H1 (cell line): ENCODE measurements at regions not wholly inside any gene's neighbourhood (a gene's known extent, or its start where the extent isn't known, plus 50 kb on each side); places are given as distances from the start of the nearest gene placed in this dataset.
"Not testable (repeated sequence)": the region's sequence is repeated elsewhere in the genome, so short reads cannot be mapped to it uniquely, and the experiment has no call there.

ENCODE experiments used
- CTCF ChIA-PET: fragments of 300-600 bp; sonication (Branson Sonifier 250); formaldehyde crosslinking; loops from one replicate; lab custom pipeline; 2021; ENCODE audit not compliant: partially characterized antibody; lab: Charles Lee
- POLR2A ChIA-PET: fragments of 300-600 bp; sonication (Branson Sonifier 250); formaldehyde crosslinking; loops from one replicate; lab custom pipeline; 2021; ENCODE audit warnings: inconsistent platforms; ENCODE audit not compliant: partially characterized antibody; lab: Charles Lee
- DNase-seq, 2 experiments: peaks; one replicate each; pipeline versions ENCODE4 v3.0.0 to v3.0.0-alpha.2; 2010 to 2022; ENCODE audit warnings: low spot score in 2 of 2, low read depth in 1 of 2, mixed read lengths in 1 of 2
- FAIRE-seq: peaks from 2 replicates; lab custom pipeline; 2011; peaks lifted over from hg19 to GRCh38; lab: Jason Lieb, UNC
- H2AFZ ChIP-seq: 2 replicates; pipeline ENCODE4 v1.8.1; 2012; ENCODE audit warnings: low read length, inconsistent platforms
- H2AK5ac ChIP-seq: 2 replicates; pipeline ENCODE4 v1.6.1; 2013; ENCODE audit warnings: low read depth, low read length
- H2BK120ac ChIP-seq: replicated peaks from 2 replicates; pipeline ENCODE3; 2013; ENCODE audit warnings: low read depth, low read length, inconsistent platforms
- H2BK12ac ChIP-seq: 2 replicates; pipeline ENCODE4 v1.6.1; 2013; ENCODE audit warnings: low read depth, low read length
- H2BK15ac ChIP-seq: 2 replicates; pipeline ENCODE4 v1.6.1; 2013; ENCODE audit warnings: low read length
- H2BK20ac ChIP-seq: 2 replicates; pipeline ENCODE4 v1.6.1; 2013; ENCODE audit warnings: low read length
- H2BK5ac ChIP-seq: 2 replicates; pipeline ENCODE4 v1.6.1; 2013; ENCODE audit warnings: low read depth, low read length
- H3K14ac ChIP-seq: 2 replicates; pipeline ENCODE4 v1.6.1; 2013; ENCODE audit warnings: inconsistent platforms; ENCODE audit not compliant: insufficient read length
- H3K18ac ChIP-seq: 2 replicates; pipeline ENCODE4 v1.6.1; 2013; ENCODE audit warnings: low read length; ENCODE audit errors: extremely low read depth
- H3K23ac ChIP-seq: 2 replicates; pipeline ENCODE4 v1.6.1; 2013; ENCODE audit warnings: inconsistent platforms; ENCODE audit not compliant: insufficient read length
- H3K23me2 ChIP-seq: 2 replicates; pipeline ENCODE4 v1.6.1; 2013; ENCODE audit warnings: low read depth, low read length
- H3K27ac ChIP-seq: 2 replicates; pipeline ENCODE4 v1.6.1; 2011; ENCODE audit warnings: low read depth, low read length, inconsistent platforms
- H3K27me3 ChIP-seq, 4 experiments: replicated peaks in 1 of 4; 1 replicate in 1 of 4; 2 replicates in 3 of 4; pipeline versions ENCODE4 v1.6.1 to v1.8.1; 2011 to 2013; ENCODE audit warnings: low read length in 3 of 4, mild to moderate bottlenecking in 3 of 4, inconsistent platforms in 2 of 4, mixed read lengths in 2 of 4, moderate library complexity in 1 of 4; ENCODE audit not compliant: control insufficient read depth in 3 of 4, insufficient read depth in 3 of 4; ENCODE audit errors: extremely low read depth in 1 of 4
- H3K36me3 ChIP-seq, 4 experiments: 2 replicates each; pipeline versions ENCODE4 v1.6.1 to v1.8.1; 2011 to 2013; ENCODE audit warnings: mild to moderate bottlenecking in 4 of 4, low read length in 3 of 4, moderate library complexity in 2 of 4, control low read depth in 1 of 4, inconsistent platforms in 1 of 4; ENCODE audit not compliant: insufficient read depth in 4 of 4, control insufficient read depth in 2 of 4
- H3K4ac ChIP-seq: replicated peaks from 2 replicates; pipeline ENCODE3; 2013; ENCODE audit warnings: low read length, low read depth, mixed read lengths, inconsistent platforms; ENCODE audit not compliant: insufficient read length
- H3K4me1 ChIP-seq, 4 experiments: replicated peaks in 1 of 4; 1 replicate in 1 of 4; 2 replicates in 3 of 4; pipeline versions ENCODE4 v1.6.1 to v1.8.1; 2011 to 2013; ENCODE audit warnings: low read length in 3 of 4, inconsistent platforms in 2 of 4, mixed read lengths in 1 of 4; ENCODE audit not compliant: insufficient read depth in 4 of 4, control insufficient read depth in 3 of 4
- H3K4me2 ChIP-seq, 2 experiments: 2 replicates each; pipeline versions ENCODE4 v1.6.1 to v1.8.1; 2011 to 2013; ENCODE audit warnings: low read depth in 2 of 2, low read length in 2 of 2, control low read depth in 1 of 2, inconsistent platforms in 1 of 2, mild to moderate bottlenecking in 1 of 2; ENCODE audit not compliant: insufficient read depth in 1 of 2
- H3K4me3 ChIP-seq, 4 experiments: fragments of 200-600, 300-600 bp in 1 of 4; sonication (generic), shearing (Covaris generic), sonication (Bioruptor Twin) in 1 of 4; 2 replicates each; pipeline versions ENCODE4 v1.5.1 to v1.8.1; 2011 to 2016; ENCODE audit warnings: low read length in 4 of 4, low read depth in 3 of 4, control low read depth in 2 of 4, inconsistent platforms in 2 of 4, mild to moderate bottlenecking in 2 of 4, mixed read lengths in 1 of 4, moderate library complexity in 1 of 4; ENCODE audit not compliant: insufficient read depth in 2 of 4; ENCODE audit errors: extremely low read depth in 1 of 4
- H3K56ac ChIP-seq: replicated peaks from 2 replicates; pipeline ENCODE3; 2013; ENCODE audit warnings: low read depth, mild to moderate bottlenecking, mixed read lengths, low read length, inconsistent platforms; ENCODE audit not compliant: insufficient read length
- H3K79me1 ChIP-seq: 2 replicates; pipeline ENCODE4 v1.6.1; 2013; ENCODE audit warnings: low read depth, low read length, control low read depth
- H3K79me2 ChIP-seq, 2 experiments: 2 replicates each; pipeline versions ENCODE4 v1.6.1 to v1.8.1; 2012 to 2013; ENCODE audit warnings: low read length in 2 of 2, mild to moderate bottlenecking in 2 of 2, inconsistent platforms in 1 of 2; ENCODE audit not compliant: insufficient read depth in 2 of 2, control insufficient read depth in 1 of 2
- H3K9ac ChIP-seq, 4 experiments: replicated peaks in 1 of 4; 1 replicate in 1 of 4; 2 replicates in 3 of 4; pipeline versions ENCODE4 v1.6.1 to v1.8.1; 2011 to 2013; ENCODE audit warnings: low read depth in 3 of 4, low read length in 3 of 4, control low read depth in 2 of 4, mild to moderate bottlenecking in 2 of 4, moderate library complexity in 2 of 4, inconsistent platforms in 1 of 4; ENCODE audit errors: extremely low read depth in 1 of 4
- H3K9me3 ChIP-seq, 2 experiments: 2 replicates each; pipeline versions ENCODE4 v1.6.1 to v1.8.1; 2012 to 2013; ENCODE audit warnings: mild to moderate bottlenecking in 2 of 2, moderate library complexity in 2 of 2, control low read depth in 1 of 2, inconsistent platforms in 1 of 2, low read depth in 1 of 2, low read length in 1 of 2, mixed read lengths in 1 of 2; ENCODE audit not compliant: insufficient read depth in 2 of 2
- H4K20me1 ChIP-seq, 2 experiments: replicated peaks in 1 of 2; 2 replicates each; pipeline versions ENCODE3 to v1.8.1; 2011 to 2013; ENCODE audit warnings: inconsistent platforms in 2 of 2, low read length in 2 of 2, mild to moderate bottlenecking in 1 of 2; ENCODE audit not compliant: insufficient read depth in 2 of 2, control insufficient read depth in 1 of 2
- H4K5ac ChIP-seq: 2 replicates; pipeline ENCODE4 v1.6.1; 2013; ENCODE audit warnings: low read length, low read depth, mixed read lengths, inconsistent platforms; ENCODE audit not compliant: insufficient read length
- H4K8ac ChIP-seq: 2 replicates; pipeline ENCODE4 v1.8.0; 2013; ENCODE audit warnings: mild to moderate bottlenecking, moderate library complexity, low read length, inconsistent platforms; ENCODE audit not compliant: insufficient read depth; ENCODE audit errors: extremely low read depth
- H4K91ac ChIP-seq: replicated peaks from 2 replicates; pipeline ENCODE3; 2013; ENCODE audit warnings: low read length, mixed read lengths, inconsistent platforms; ENCODE audit not compliant: insufficient read length
- CREB1 ChIP-seq: IDR thresholded peaks from 2 replicates; pipeline ENCODE4 v1.6.1; 2012; ENCODE audit warnings: inconsistent platforms
- CTBP2 ChIP-seq: IDR thresholded peaks from 2 replicates; pipeline ENCODE4 v1.7.0; 2011; ENCODE audit warnings: borderline replicate concordance, mild to moderate bottlenecking, moderate library complexity, mixed read lengths, low read length; ENCODE audit not compliant: insufficient read depth, insufficient read length
- CTCF ChIP-seq, 3 experiments: IDR thresholded peaks; 1 replicate in 2 of 3; 2 replicates in 1 of 3; pipeline versions ENCODE4 v1.5.1 to v1.6.1; 2011; ENCODE audit warnings: low read length in 3 of 3, mild to moderate bottlenecking in 3 of 3, inconsistent platforms in 2 of 3, low read depth in 1 of 3, moderate library complexity in 1 of 3; ENCODE audit not compliant: insufficient read depth in 1 of 3; ENCODE audit errors: control extremely low read depth in 1 of 3
- POLR2AphosphoS5 ChIP-seq: IDR thresholded peaks from 2 replicates; pipeline ENCODE4 v1.6.1; 2011; ENCODE audit warnings: low read depth, low read length
- RAD21 ChIP-seq, 2 experiments: IDR thresholded peaks in 1 of 2; conservative IDR thresholded peaks in 1 of 2; 2 replicates each; pipeline ENCODE4 v1.6.1; 2011; ENCODE audit warnings: low read depth in 2 of 2, low read length in 2 of 2, improper control_type of control experiment in 1 of 2, inconsistent platforms in 1 of 2, mild to moderate bottlenecking in 1 of 2, moderate library complexity in 1 of 2
- TAF7 ChIP-seq: optimal IDR thresholded peaks from 2 replicates; pipeline ENCODE3; 2011; ENCODE audit warnings: low read depth, mild to moderate bottlenecking, inconsistent platforms, low read length, moderate library complexity, borderline replicate concordance
- TCF12 ChIP-seq: IDR thresholded peaks from 2 replicates; pipeline ENCODE4 v1.6.1; 2011; ENCODE audit warnings: low read depth, mild to moderate bottlenecking, low read length
- WGBS, 2 experiments: shearing (Covaris generic) in 1 of 2; methylation state at CpG; one replicate each; pipeline versions ENCODE4 v1.1.6 to v1.1.7; 2013 to 2015; ENCODE audit warnings: low lambda C conversion rate in 2 of 2, mixed read lengths in 2 of 2, inconsistent platforms in 1 of 2, low coverage in 1 of 2, missing lambda C conversion rate in 1 of 2; ENCODE audit not compliant: insufficient replicate concordance in 2 of 2, insufficient coverage in 1 of 2, insufficient read length in 1 of 2; ENCODE audit errors: extremely low coverage in 1 of 2, missing lambda C conversion rate in 1 of 2; 5-methylcytosine and 5-hydroxymethylcytosine counted together

- peak; percentile 90 for TF ChIP-seq TAF7
- peak; percentile 57 to 94 (median 68) for TF ChIP-seq CTCF (IDR thresholded peaks at IDR 0.05; ENCODE audit: control extremely low read depth in 1 of 3, insufficient read depth in 1 of 3, low read depth in 1 of 3, low read length in 3 of 3)
- 0 out of 2 replicates have a peak, but pooled peaks have one; percentile 11 for TF ChIP-seq CREB1
- peak; percentile 60 for TF ChIP-seq CTBP2
- peak; percentile 42 to 55; a peak in 3 of 4 replicates for TF ChIP-seq RAD21 (IDR thresholded peaks at IDR 0.05 in 1 of 2, conservative IDR thresholded peaks at IDR 0.05 in 1 of 2; ENCODE audit: low read depth in 2 of 2, low read length in 2 of 2)
- 0 out of 2 replicates have a peak, but pooled peaks have one; percentile 50 for TF ChIP-seq TCF12
- TF ChIP-seq POLR2AphosphoS5 = peak; percentile 90
- H3K9ac ChIP-seq, H2BK5ac ChIP-seq, H3K14ac ChIP-seq, H2BK120ac ChIP-seq, H2BK15ac ChIP-seq, H3K18ac ChIP-seq, H3K4ac ChIP-seq, H2AFZ ChIP-seq, POLR2A ChIA-PET, H3K79me2 ChIP-seq, H3K79me1 ChIP-seq, H2AK5ac ChIP-seq, H3K23me2 ChIP-seq, H3K4me3 ChIP-seq, H2BK20ac ChIP-seq, H4K5ac ChIP-seq, H2BK12ac ChIP-seq, H4K8ac ChIP-seq, H3K23ac ChIP-seq, H3K56ac ChIP-seq, H3K4me2 ChIP-seq, H3K36me3 ChIP-seq, H4K91ac ChIP-seq, H4K20me1 ChIP-seq, FAIRE-seq, H3K27me3 ChIP-seq, H3K4me1 ChIP-seq, H3K27ac ChIP-seq: not testable (repeated sequence)
- CTCF ChIA-PET = interaction anchor here (0.9 to 1.6 kb wide), 3 partner anchors 32 to 260 kb away, joined by 3 to 4 read pairs (median 4); no protein-coding TSS in a partner anchor
- peaks cover 22 to 26% of the 10 kb centered on the region in 2 experiments for H3K9me3 ChIP-seq
- DNase-seq = peak; percentile 34 to 90
- WGBS, 2 experiments = 85% methylated on average over 47 of the region's 61 CpGs; no CpG with 5 or more reads in 1 of the 2 experiments
Observed at GRCh38 chr6:148051-148984, 144.0 kb upstream of the DUSP22 start.
